Upper lobe of left lung (tissue), 6 donors: ENCODE measurements at regions not wholly inside any gene's neighbourhood (a gene's known extent, or its start where the extent isn't known, plus 50 kb on each side); places are given as distances from the start of the nearest gene placed in this dataset.

Experiments used
- ATAC-seq, 2 donors: fragments of 200-7000 bp; cut with Tn5 transposase; one replicate each; pipeline ENCODE4 v1.9.1; 2022; ENCODE audit warnings: mild to moderate bottlenecking in 2 of 2, moderate library complexity in 2 of 2; ENCODE audit not compliant: low FRiP score in 2 of 2
- DNase-seq, 2 donors: peaks; one replicate each; pipeline ENCODE4 v3.0.0-alpha.2; 2019 to 2020
- H3K27ac ChIP-seq, 4 donors: fragments of 200-600 bp; sonication (generic); one replicate each; pipeline ENCODE4 v1.5.1; 2016 to 2019
- H3K27me3 ChIP-seq, 4 donors: fragments of 200-600 bp; sonication (generic); one replicate each; pipeline ENCODE4 v1.5.1; 2017 to 2019
- H3K36me3 ChIP-seq, 4 donors: fragments of 200-600 bp; sonication (generic); one replicate each; pipeline ENCODE4 v1.5.1; 2016 to 2019
- H3K4me1 ChIP-seq, 4 donors: fragments of 200-600 bp; sonication (generic); one replicate each; pipeline ENCODE4 v1.5.1; 2018 to 2019
- H3K4me3 ChIP-seq, 4 donors: fragments of 200-600 bp; sonication (generic); one replicate each; pipeline ENCODE4 v1.5.1; 2017 to 2019; ENCODE audit warnings: mild to moderate bottlenecking in 2 of 4, moderate library complexity in 1 of 4
- H3K9me3 ChIP-seq, 4 donors: fragments of 200-600 bp; sonication (generic); one replicate each; pipeline ENCODE4 v1.5.1; 2018 to 2019
- CTCF ChIP-seq, 6 experiments: fragments of 450-650 bp in 4 of 6; fragments of 200-600 bp in 2 of 6; sonication (generic) in 2 of 6; IDR thresholded peaks; one replicate each; pipeline ENCODE4 v1.5.1; 2016 to 2019; ENCODE audit warnings: antibody characterized with exemption in 6 of 6
- EP300 ChIP-seq, 4 donors: sonication (generic); formaldehyde crosslinking; IDR thresholded peaks; one replicate each; pipeline ENCODE4 v1.5.1; 2017; ENCODE audit warnings: antibody characterized with exemption in 4 of 4, control low read depth in 2 of 4
- POLR2A ChIP-seq, 4 donors: fragments of 450-650 bp; IDR thresholded peaks; one replicate each; pipeline ENCODE4 v1.5.1; 2016 to 2017; ENCODE audit warnings: antibody characterized with exemption in 4 of 4, mild to moderate bottlenecking in 2 of 4
- POLR2AphosphoS5 ChIP-seq, 2 donors: sonication (generic); formaldehyde crosslinking; IDR thresholded peaks; one replicate each; pipeline ENCODE4 v1.5.1; 2017; ENCODE audit warnings: antibody characterized with exemption in 2 of 2
- WGBS, 2 donors: methylation state at CpG; one replicate each; pipeline ENCODE4 v1.1.5; 2017 to 2018; 5-methylcytosine and 5-hydroxymethylcytosine counted together
- donor health status: DM: no; HTN: no; CAD: no; lungs with moderate emphysema.
- donor health status: DM: no; HTN: yes; CAD: no; lungs with severe emphysema.

GRCh38 chr2:150385211-150385610, 102.3 kb downstream of the RND3 start:
- Histone ChIP-seq H3K9me3 (no peaks in the 10 kb centered on the region), H3K27me3 (no peaks in the 10 kb centered on the region), H3K4me1 (no peaks in the 10 kb centered on the region), H3K4me3 (no peak overlapping the region), H3K36me3 (no peaks in the 10 kb centered on the region), H3K27ac (no peak overlapping the region)
- no peak for ATAC-seq
- DNase-seq: no peak
- TF ChIP-seq EP300 (IDR thresholded peaks at IDR 0.05): no peak
- TF ChIP-seq POLR2AphosphoS5 (IDR thresholded peaks at IDR 0.05): no peak
- no peak for TF ChIP-seq CTCF (IDR thresholded peaks at IDR 0.05)
- TF ChIP-seq POLR2A (IDR thresholded peaks at IDR 0.05): no peak
- WGBS, 2 donors: 55 to 62% methylated on average over 1 of the region's 1 CpG

- DNase-seq: no peak
- Histone ChIP-seq H3K4me3 (no peak overlapping the region), H3K27me3 (no peaks in the 10 kb centered on the region), H3K27ac (no peak overlapping the region), H3K9me3 (no peaks in the 10 kb centered on the region), H3K36me3 (no peaks in the 10 kb centered on the region), H3K4me1 (no peaks in the 10 kb centered on the region)
- TF ChIP-seq EP300 (IDR thresholded peaks at IDR 0.05): no peak
- TF ChIP-seq CTCF (IDR thresholded peaks at IDR 0.05): no peak
- no peak for TF ChIP-seq POLR2AphosphoS5 (IDR thresholded peaks at IDR 0.05)
- no peak for ATAC-seq
Measured at GRCh38 chr2:150383587-150383986, 103.9 kb downstream of the RND3 start.

- Histone ChIP-seq H3K27ac (no peak overlapping the region), H3K27me3 (no peaks in the 10 kb centered on the region), H3K36me3 (no peaks in the 10 kb centered on the region), H3K4me3 (no peak overlapping the region), H3K9me3 (no peaks in the 10 kb centered on the region), H3K4me1 (no peaks in the 10 kb centered on the region)
- no peak for DNase-seq
- no peak for ATAC-seq
- no peak for TF ChIP-seq CTCF (IDR thresholded peaks at IDR 0.05)
- no peak for TF ChIP-seq POLR2A (IDR thresholded peaks at IDR 0.05)
- TF ChIP-seq POLR2AphosphoS5 (IDR thresholded peaks at IDR 0.05): no peak
- no peak for TF ChIP-seq EP300 (IDR thresholded peaks at IDR 0.05)
Measured at GRCh38 chr2:150379166-150379565, 108.3 kb downstream of the RND3 start.

GRCh38 chr2:150378686-150379085, 108.8 kb downstream of the RND3 start:
- whole genome bisulfite sequencing, 2 donors: 86 to 93% methylated on average over 1 of the region's 1 CpG
- ATAC-seq (no peak), DNase-seq (no peak)
- TF ChIP-seq CTCF (IDR thresholded peaks at IDR 0.05) (no peak), EP300 (IDR thresholded peaks at IDR 0.05) (no peak), POLR2AphosphoS5 (IDR thresholded peaks at IDR 0.05) (no peak)
- Histone ChIP-seq H3K27me3 (no peaks in the 10 kb centered on the region), H3K27ac (no peak overlapping the region), H3K4me1 (no peaks in the 10 kb centered on the region), H3K4me3 (no peak overlapping the region), H3K36me3 (no peaks in the 10 kb centered on the region), H3K9me3 (no peaks in the 10 kb centered on the region)

- no peaks in the 10 kb centered on the region for H3K36me3 ChIP-seq
- no peak for ATAC-seq
- no peaks in the 10 kb centered on the region for H3K9me3 ChIP-seq
- H3K4me1 ChIP-seq: no peaks in the 10 kb centered on the region
- no peak for TF ChIP-seq CTCF (IDR thresholded peaks at IDR 0.05)
- TF ChIP-seq POLR2A (IDR thresholded peaks at IDR 0.05): no peak
- no peak for TF ChIP-seq EP300 (IDR thresholded peaks at IDR 0.05)
- TF ChIP-seq POLR2AphosphoS5 (IDR thresholded peaks at IDR 0.05): no peak
- DNase-seq: no peak
- no peaks in the 10 kb centered on the region for H3K27me3 ChIP-seq
- WGBS, 2 donors: 75 to 76% methylated on average over 7 of the region's 7 CpGs
- no peak overlapping the region for H3K27ac ChIP-seq
- H3K4me3 ChIP-seq: no peak overlapping the region
Measured at GRCh38 chr2:150376553-150377335, 110.7 kb downstream of the RND3 start.
